ENCODE measurements at regions not wholly inside any gene's neighbourhood (a gene's known extent, or its start where the extent isn't known, plus 50 kb on each side); places are given as distances from the start of the nearest gene placed in this dataset.
"Not testable (repeated sequence)": the region's sequence is repeated elsewhere in the genome, so short reads cannot be mapped to it uniquely, and the experiment has no call there.

DNA sequence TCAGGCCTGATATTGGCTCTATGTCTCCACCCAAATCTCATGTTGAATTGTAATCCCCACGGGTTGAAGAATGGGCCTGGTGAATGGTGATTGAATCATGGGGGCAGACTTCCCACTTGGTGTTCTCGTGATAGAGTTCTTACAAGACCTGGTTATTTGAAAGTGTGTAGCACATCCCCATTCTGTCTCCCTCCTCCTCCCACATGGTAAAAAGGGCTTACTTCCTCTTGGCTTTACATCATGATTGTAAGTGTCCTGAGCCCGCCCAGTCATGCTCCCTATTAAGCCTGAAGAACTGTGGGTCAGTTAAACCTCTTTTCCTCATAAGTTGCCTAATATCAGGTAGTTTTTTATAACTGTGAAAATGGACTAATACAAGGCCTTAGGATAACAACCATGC lies 158.8 kb upstream of the ZNG1F start:
- H3K4me1 Mint-ChIP-seq; DNase-seq; H3K9me3 Mint-ChIP-seq; intact Hi-C loops (cut with micrococcal nuclease); H3K4me3 Mint-ChIP-seq; ATAC-seq (ENCODE audit: low read depth); POLR2A ChIA-PET; H3K36me3 Mint-ChIP-seq (ENCODE audit: low read depth); H3K27me3 Mint-ChIP-seq; H3K27ac Mint-ChIP-seq; CTCF ChIA-PET: not testable (repeated sequence)

DNA sequence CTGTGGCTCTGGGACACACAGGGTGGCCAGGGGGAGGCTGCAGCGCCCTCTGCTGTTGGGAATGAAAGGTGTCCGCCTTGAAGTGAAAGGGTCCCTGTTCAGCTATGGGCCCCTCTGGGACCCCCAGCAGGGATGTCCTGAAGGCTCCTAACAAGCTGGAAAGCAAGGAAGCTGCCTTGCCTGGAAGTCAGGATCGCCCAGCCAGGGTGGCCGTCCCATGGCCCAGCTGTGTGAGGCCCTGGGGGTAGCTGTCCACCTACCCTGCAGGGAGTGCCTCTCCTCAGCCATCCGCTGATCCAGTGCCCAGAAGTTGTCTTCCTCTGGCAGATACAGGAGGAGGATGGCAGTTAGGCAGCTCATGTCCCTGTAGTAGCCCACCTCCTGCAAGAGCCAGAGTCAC lies 143.4 kb upstream of the ZNG1F start:
- DNase-seq; H3K4me3 Mint-ChIP-seq; H3K36me3 Mint-ChIP-seq (ENCODE audit: low read depth); H3K27ac Mint-ChIP-seq; ATAC-seq (ENCODE audit: low read depth); CTCF ChIA-PET; H3K9me3 Mint-ChIP-seq; intact Hi-C loops (cut with micrococcal nuclease); H3K27me3 Mint-ChIP-seq; H3K4me1 Mint-ChIP-seq; POLR2A ChIA-PET: not testable (repeated sequence)

DNA sequence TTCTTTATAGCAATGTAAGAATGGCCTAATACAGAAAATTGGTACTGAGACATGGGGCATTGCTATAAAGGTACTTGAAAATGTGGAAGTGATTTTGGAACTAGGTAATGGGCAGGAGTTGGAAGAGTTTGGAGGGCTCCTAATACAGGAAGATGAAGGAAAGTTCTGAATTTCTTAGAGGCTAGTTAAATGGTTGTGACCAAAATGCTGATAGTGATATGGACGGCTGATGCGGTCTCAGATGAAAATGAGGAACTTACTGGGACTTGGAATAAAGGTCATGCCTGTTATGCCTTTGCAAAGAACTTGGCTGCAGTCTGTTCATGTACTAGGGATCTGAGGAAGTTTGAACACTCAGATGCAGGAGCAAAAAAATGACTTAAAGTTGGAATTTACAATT lies 132.2 kb upstream of the ZNG1F start:
- DNase-seq; H3K4me1 Mint-ChIP-seq; H3K9me3 Mint-ChIP-seq; H3K27me3 Mint-ChIP-seq; ATAC-seq (ENCODE audit: low read depth); H3K27ac Mint-ChIP-seq; H3K4me3 Mint-ChIP-seq; intact Hi-C loops (cut with micrococcal nuclease); POLR2A ChIA-PET; CTCF ChIA-PET; H3K36me3 Mint-ChIP-seq (ENCODE audit: low read depth): not testable (repeated sequence)

DNA sequence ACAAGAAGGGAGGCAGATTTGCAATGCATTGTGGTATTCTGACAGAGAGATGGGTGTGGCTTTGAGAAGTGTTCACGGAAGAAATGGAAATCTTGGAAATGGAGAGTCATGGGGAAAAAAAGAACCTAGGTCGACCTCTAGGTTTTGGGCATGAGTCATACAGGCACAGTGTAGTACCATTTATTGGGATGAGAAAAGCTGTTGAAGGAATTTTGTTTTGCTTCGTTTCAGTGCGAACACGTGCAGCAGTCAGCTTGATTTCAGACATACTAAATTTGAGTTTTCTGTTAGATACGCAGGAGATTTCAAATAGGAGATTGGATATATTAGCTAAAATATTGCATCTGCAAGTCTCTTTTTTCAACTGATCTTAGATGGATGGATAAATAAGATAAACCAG lies 119.8 kb upstream of the ZNG1F start:
- H3K27me3 Mint-ChIP-seq; H3K36me3 Mint-ChIP-seq (ENCODE audit: low read depth); DNase-seq; H3K4me1 Mint-ChIP-seq; H3K4me3 Mint-ChIP-seq; ATAC-seq (ENCODE audit: low read depth); intact Hi-C loops (cut with micrococcal nuclease); H3K9me3 Mint-ChIP-seq; CTCF ChIA-PET; H3K27ac Mint-ChIP-seq; POLR2A ChIA-PET: not testable (repeated sequence)

DNA sequence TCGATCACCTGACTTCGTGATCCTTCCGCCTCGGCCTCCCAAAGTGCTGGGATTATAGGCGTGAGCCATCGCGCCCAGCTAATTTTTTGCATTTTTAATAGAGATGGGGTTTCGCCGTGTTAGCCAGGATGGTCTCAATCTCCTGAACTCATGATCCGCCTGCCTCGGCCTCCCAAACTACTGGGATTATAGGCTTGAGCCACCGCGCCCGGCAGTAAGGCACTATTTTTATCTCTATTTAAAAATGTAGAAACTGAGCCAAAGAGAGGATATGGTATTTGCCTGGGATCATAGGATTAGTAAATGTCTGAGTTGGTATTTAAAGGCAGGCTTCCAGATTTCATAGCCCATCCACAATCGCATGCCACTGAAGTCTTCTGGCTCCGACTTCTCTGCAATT lies 96.6 kb upstream of the ZNG1F start:
- ATAC-seq (ENCODE audit: low read depth); CTCF ChIA-PET: not testable (repeated sequence)

DNA sequence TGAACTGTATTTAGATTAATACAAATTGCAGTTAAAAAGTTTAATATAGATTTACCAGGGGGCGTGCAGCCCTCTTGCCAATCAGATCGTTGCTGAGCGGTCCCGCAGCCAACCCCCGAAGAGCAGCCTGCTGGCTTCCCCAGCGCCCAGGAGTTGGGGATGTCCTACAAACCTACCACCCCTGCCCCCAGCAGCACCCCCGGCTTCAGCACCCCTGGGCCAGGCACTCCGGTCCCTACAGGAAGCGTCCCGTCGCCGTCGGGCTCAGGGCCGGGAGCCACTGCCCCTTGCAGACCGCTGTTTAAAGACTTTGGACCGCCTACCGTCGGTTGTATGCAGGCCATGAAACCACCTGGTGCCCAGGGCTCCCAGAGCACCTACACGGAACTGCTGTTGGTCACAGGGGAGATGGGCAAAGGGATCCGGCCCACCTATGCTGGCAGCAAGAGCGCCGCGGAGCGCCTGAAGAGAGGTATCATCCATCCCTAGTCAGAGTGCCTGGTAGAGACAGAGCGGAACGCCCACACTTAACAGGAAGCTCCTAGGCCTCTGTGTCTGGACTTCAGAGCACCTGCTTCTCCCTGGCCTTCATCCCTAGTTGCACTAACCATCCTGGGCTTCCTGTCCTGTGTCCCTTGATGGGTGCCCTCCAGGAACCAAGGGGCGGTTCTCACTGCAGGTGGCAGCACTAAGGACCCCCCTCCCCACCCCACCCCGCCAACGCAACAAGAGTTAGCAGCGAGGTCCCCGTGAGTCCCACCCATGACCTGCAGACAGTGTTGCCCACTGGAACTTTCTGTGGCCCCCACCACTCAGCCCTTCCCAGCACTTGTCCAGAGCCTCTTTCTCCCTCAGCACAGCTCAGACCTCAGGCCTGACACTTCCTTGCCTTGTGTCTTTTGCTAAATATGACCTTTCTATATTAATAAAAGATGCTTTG lies 91.5 kb upstream of the ZNG1F start:
- CTCF ChIA-PET; POLR2A ChIA-PET; H3K36me3 Mint-ChIP-seq (ENCODE audit: low read depth); H3K4me3 Mint-ChIP-seq; H3K27me3 Mint-ChIP-seq; H3K27ac Mint-ChIP-seq; H3K9me3 Mint-ChIP-seq; H3K4me1 Mint-ChIP-seq; ATAC-seq (ENCODE audit: low read depth); intact Hi-C loops (cut with micrococcal nuclease); DNase-seq: not testable (repeated sequence)

More for the DNA sequence above, 96.6 kb upstream of the ZNG1F start:
- H3K4me3 Mint-ChIP-seq; POLR2A ChIA-PET; H3K36me3 Mint-ChIP-seq (ENCODE audit: low read depth); H3K9me3 Mint-ChIP-seq; H3K4me1 Mint-ChIP-seq; H3K27me3 Mint-ChIP-seq; H3K27ac Mint-ChIP-seq; DNase-seq; intact Hi-C loops (cut with micrococcal nuclease): not testable (repeated sequence)

DNA sequence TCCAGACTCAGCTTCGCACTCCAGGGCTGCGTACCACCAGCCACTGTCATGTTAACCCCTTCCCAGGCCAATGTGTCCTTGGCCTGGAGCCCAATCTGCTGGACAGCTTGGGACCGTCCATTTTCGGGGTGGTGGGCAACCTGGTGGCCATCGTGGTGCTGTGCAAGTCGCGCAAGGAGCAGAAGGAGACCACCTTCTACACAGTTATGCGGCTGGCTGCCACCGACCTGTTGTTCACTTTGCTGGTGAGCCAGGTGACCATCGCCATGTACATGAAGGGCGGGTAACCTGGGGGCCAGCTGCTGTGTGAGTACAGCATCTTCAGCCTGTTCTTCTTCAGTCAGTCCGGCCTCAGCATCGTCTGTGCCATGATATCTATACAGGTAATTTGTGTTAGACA lies 90.3 kb upstream of the ZNG1F start:
- H3K27me3 Mint-ChIP-seq; DNase-seq; intact Hi-C loops (cut with micrococcal nuclease); H3K9me3 Mint-ChIP-seq; H3K4me1 Mint-ChIP-seq; POLR2A ChIA-PET; CTCF ChIA-PET; H3K4me3 Mint-ChIP-seq; H3K36me3 Mint-ChIP-seq (ENCODE audit: low read depth); ATAC-seq (ENCODE audit: low read depth); H3K27ac Mint-ChIP-seq: not testable (repeated sequence)

DNA sequence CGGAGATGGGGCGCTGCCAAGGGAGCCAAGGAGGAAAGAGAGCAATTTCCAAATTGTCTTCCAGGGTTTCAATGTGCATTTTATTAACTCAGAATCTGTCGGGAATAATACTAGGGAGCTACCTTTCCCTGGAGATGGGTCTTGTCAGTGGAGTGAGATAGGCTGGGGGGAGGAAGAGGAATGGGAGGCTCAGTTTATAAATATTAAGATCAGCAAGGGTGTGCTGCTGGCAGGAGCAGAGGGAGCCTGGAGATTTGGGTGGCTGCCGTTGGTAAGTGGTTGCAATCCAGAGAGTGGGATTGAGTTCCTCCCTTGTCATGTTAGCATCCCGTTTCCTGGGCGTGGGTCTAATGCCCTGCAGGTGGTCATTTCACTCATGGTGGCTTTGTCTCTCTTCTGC lies 89.9 kb upstream of the ZNG1F start:
- intact Hi-C loops (cut with micrococcal nuclease); H3K9me3 Mint-ChIP-seq; H3K4me1 Mint-ChIP-seq; POLR2A ChIA-PET; H3K4me3 Mint-ChIP-seq; H3K27ac Mint-ChIP-seq; H3K36me3 Mint-ChIP-seq (ENCODE audit: low read depth); DNase-seq; CTCF ChIA-PET; ATAC-seq (ENCODE audit: low read depth); H3K27me3 Mint-ChIP-seq: not testable (repeated sequence)

DNA sequence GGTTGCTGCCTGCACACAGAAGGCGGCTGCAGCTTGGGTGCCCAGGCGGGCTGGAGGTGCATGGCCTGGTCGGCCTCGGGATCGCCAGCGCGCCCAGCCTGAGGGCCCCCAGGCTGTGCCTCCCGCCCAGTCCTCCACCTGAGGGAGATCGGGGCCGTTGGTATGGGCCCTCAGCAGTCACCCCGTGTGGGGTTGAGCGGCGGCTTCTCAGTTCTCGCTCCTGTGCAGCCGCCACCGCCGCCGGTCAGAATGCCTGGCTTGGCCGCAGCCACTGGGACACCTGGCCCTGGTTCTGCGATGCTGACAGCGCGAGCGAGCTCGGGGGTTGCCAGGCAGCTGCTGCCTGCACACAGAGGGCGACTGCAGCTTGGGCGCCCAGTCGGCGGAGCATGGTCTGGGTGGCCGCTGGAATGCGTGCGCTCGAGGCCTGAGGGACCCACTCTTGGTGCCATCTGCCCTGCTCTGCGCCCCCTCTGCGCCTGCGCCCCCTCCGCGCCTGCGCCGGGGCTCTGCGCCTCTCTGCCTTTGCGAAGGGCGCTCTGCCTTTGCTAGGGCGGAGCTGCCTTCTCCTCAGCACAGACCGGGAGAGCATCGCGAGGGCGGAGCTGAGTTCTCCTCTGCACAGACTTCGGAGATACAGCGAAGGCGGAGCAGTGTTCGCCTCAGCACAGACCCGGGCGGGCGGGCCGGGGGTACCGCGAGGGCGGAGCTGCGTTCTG lies 84.6 kb upstream of the ZNG1F start:
- H3K9me3 Mint-ChIP-seq; H3K36me3 Mint-ChIP-seq (ENCODE audit: low read depth); intact Hi-C loops (cut with micrococcal nuclease); H3K4me1 Mint-ChIP-seq; H3K27ac Mint-ChIP-seq; POLR2A ChIA-PET; CTCF ChIA-PET; H3K27me3 Mint-ChIP-seq: not testable (repeated sequence)
- DNase-seq (peak; percentile 78), ATAC-seq (ENCODE audit: low read depth) (peak; percentile 100)
- H3K4me3 Mint-ChIP-seq = peak overlapping the region; percentile 77

DNA sequence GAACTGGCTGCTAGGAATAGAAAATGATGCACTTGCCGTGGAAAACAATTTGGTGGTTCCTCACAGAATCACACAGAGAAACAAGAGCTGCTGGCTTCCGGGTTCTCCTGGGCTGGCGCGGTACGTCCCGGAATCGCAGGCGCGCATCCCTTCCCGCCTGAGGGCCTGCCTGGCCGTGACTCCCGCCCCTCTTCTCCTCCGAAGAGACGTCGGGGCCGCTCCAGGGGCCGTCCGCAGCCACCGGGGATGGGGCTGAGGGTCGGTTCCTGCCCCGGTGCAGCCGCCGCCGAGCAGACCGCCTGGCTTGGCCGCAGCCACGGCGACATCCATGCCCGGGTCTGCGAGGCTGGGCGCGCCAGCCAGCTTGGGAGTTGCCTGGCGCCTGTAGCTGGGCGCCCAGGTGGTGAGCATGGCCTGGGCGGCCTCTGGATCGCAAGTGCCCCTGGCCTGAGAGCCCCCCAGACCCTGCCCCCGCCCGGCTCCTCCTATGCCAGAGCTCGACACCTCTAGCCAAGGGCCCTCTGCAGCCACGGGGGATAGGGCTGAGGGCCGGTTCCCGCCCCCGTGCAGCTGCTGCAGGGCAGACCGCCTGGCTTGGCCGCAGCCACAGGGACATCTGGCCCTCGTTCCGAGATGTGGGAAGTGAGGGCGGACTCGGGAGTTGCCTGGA lies 83.9 kb upstream of the ZNG1F start:
- ATAC-seq (ENCODE audit: low read depth); intact Hi-C loops (cut with micrococcal nuclease); H3K27ac Mint-ChIP-seq; H3K27me3 Mint-ChIP-seq; H3K9me3 Mint-ChIP-seq; H3K4me1 Mint-ChIP-seq; CTCF ChIA-PET; H3K36me3 Mint-ChIP-seq (ENCODE audit: low read depth); POLR2A ChIA-PET: not testable (repeated sequence)
- peak; percentile 49 for DNase-seq
- peak overlapping the region; percentile 46 for H3K4me3 Mint-ChIP-seq

DNA sequence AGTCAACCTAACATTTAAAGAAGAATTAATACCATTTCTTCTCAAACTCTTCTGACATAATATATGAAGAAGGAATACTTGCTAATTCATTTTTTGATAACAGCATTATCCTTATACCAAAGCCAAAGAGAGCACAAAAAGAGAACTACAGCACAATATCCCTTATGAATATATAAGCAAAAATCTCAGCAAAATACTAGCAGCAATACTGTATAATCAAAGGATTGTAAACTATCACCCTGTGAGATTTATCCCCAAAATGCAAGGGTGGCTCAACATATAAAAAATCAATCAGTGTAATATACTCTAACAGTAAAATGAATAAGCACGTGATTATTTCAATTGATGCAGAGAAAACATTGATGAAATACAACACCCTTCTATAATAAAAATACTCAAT lies 81.9 kb upstream of the ZNG1F start:
- H3K27ac Mint-ChIP-seq; POLR2A ChIA-PET; CTCF ChIA-PET; H3K4me3 Mint-ChIP-seq; H3K27me3 Mint-ChIP-seq; H3K9me3 Mint-ChIP-seq; ATAC-seq (ENCODE audit: low read depth); H3K4me1 Mint-ChIP-seq; intact Hi-C loops (cut with micrococcal nuclease); DNase-seq; H3K36me3 Mint-ChIP-seq (ENCODE audit: low read depth): not testable (repeated sequence)

DNA sequence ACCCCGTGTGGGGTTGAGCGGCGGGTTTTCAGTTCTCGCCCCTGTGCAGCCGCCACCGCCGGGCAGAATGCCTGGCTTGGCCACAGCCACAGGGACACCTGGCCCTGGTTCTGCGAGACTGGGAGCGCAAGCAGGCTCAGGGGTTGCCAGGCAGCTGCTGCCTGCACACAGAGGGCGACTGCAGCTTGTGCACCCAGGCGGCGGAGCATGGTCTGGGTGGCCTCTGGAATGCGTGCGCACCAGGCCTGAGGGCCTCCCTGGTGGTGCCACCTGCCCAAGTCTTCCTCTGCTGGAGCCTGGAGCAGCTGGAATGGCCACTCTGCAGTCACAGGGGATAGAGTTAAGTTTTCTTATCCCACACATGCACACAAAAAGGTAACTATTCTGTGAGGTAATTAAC lies 80.4 kb upstream of the ZNG1F start:
- H3K9me3 Mint-ChIP-seq; POLR2A ChIA-PET; H3K4me1 Mint-ChIP-seq; CTCF ChIA-PET; H3K36me3 Mint-ChIP-seq (ENCODE audit: low read depth); H3K27me3 Mint-ChIP-seq; intact Hi-C loops (cut with micrococcal nuclease); H3K27ac Mint-ChIP-seq; H3K4me3 Mint-ChIP-seq; DNase-seq; ATAC-seq (ENCODE audit: low read depth): not testable (repeated sequence)

All from activated B cell treated with CpG ODN at 0.5 μM for 24 hours (primary cell).